RWPE1 (cell line): ENCODE measurements at regions not wholly inside any gene's neighbourhood (a gene's known extent, or its start where the extent isn't known, plus 50 kb on each side); places are given as distances from the start of the nearest gene placed in this dataset.
"Not testable (repeated sequence)": the region's sequence is repeated elsewhere in the genome, so short reads cannot be mapped to it uniquely, and the experiment has no call there.

Experiments used
- CTCF ChIA-PET: fragments of 350-600 bp; sonication (Branson Sonifier 250); formaldehyde crosslinking; extraction: SDS; loops from one replicate; lab custom pipeline; 2021; lab: Yijun Ruan, JAX
- POLR2A ChIA-PET: fragments of 400-600 bp; formaldehyde crosslinking; extraction: SDS; loops from one replicate; lab custom pipeline; 2020; ENCODE audit warnings: antibody characterized with exemption; ENCODE audit not compliant: low non-redundant PET; lab: Yijun Ruan, JAX
- DNase-seq: peaks from one replicate; pipeline ENCODE4 v3.0.0; 2012; ENCODE audit warnings: low spot score
- H3K27ac ChIP-seq: fragments of 450-650 bp; 2 replicates; pipeline ENCODE4 v1.5.1; 2017

- CTCF ChIA-PET, DNase-seq, POLR2A ChIA-PET, H3K27ac ChIP-seq: not testable (repeated sequence)
Measured at GRCh38 chr9:41075671-41076070, 52.8 kb downstream of the FOXD4L6 start.

- peak overlapping the region; percentile 42 for H3K27ac ChIP-seq
- CTCF ChIA-PET, POLR2A ChIA-PET: not testable (repeated sequence)
- peak; percentile 12 for DNase-seq
Measured at GRCh38 chr9:41074356-41074942, 54.0 kb downstream of the FOXD4L6 start.

GRCh38 chr9:41073471-41074243 lies 54.8 kb downstream of the FOXD4L6 start:
- POLR2A ChIA-PET, H3K27ac ChIP-seq, CTCF ChIA-PET, DNase-seq: not testable (repeated sequence)

GRCh38 chr9:41064125-41064795 lies 64.2 kb downstream of the FOXD4L6 start:
- H3K27ac ChIP-seq, DNase-seq, POLR2A ChIA-PET: not testable (repeated sequence)

GRCh38 chr9:41063243-41063642 lies 65.2 kb downstream of the FOXD4L6 start:
- DNase-seq, H3K27ac ChIP-seq, POLR2A ChIA-PET, CTCF ChIA-PET: not testable (repeated sequence)

More at GRCh38 chr9:41064125-41064795, 64.2 kb downstream of the FOXD4L6 start:
- CTCF ChIA-PET: not testable (repeated sequence)

- POLR2A ChIA-PET, CTCF ChIA-PET, H3K27ac ChIP-seq, DNase-seq: not testable (repeated sequence)
Measured at GRCh38 chr9:41059603-41060002, 68.9 kb downstream of the FOXD4L6 start.

GRCh38 chr9:41053666-41054363 lies 74.7 kb downstream of the FOXD4L6 start:
- POLR2A ChIA-PET, CTCF ChIA-PET, DNase-seq, H3K27ac ChIP-seq: not testable (repeated sequence)

- POLR2A ChIA-PET, CTCF ChIA-PET: not testable (repeated sequence)
Measured at GRCh38 chr9:41048672-41049071, 79.8 kb downstream of the FOXD4L6 start.

GRCh38 chr9:41047792-41048191 lies 80.7 kb downstream of the FOXD4L6 start:
- DNase-seq, CTCF ChIA-PET, H3K27ac ChIP-seq, POLR2A ChIA-PET: not testable (repeated sequence)

More at GRCh38 chr9:41048672-41049071, 79.8 kb downstream of the FOXD4L6 start:
- DNase-seq, H3K27ac ChIP-seq: not testable (repeated sequence)

GRCh38 chr9:41044930-41045329 lies 83.6 kb downstream of the FOXD4L6 start:
- H3K27ac ChIP-seq, POLR2A ChIA-PET, DNase-seq, CTCF ChIA-PET: not testable (repeated sequence)

- CTCF ChIA-PET, H3K27ac ChIP-seq, DNase-seq, POLR2A ChIA-PET: not testable (repeated sequence)
Measured at GRCh38 chr9:41043433-41043832, 85.0 kb downstream of the FOXD4L6 start.

- DNase-seq, POLR2A ChIA-PET, CTCF ChIA-PET, H3K27ac ChIP-seq: not testable (repeated sequence)
Measured at GRCh38 chr9:41042111-41042510, 86.4 kb downstream of the FOXD4L6 start.

GRCh38 chr9:41040705-41041342 lies 87.7 kb downstream of the FOXD4L6 start:
- DNase-seq, H3K27ac ChIP-seq, POLR2A ChIA-PET, CTCF ChIA-PET: not testable (repeated sequence)

- CTCF ChIA-PET, H3K27ac ChIP-seq, DNase-seq, POLR2A ChIA-PET: not testable (repeated sequence)
Measured at GRCh38 chr9:41035276-41035675, 93.2 kb downstream of the FOXD4L6 start.

GRCh38 chr9:41034699-41035197 lies 93.7 kb downstream of the FOXD4L6 start:
- DNase-seq: not testable (repeated sequence)

GRCh38 chr9:41033877-41034276 lies 94.6 kb downstream of the FOXD4L6 start:
- POLR2A ChIA-PET, CTCF ChIA-PET, H3K27ac ChIP-seq, DNase-seq: not testable (repeated sequence)

More at GRCh38 chr9:41034699-41035197, 93.7 kb downstream of the FOXD4L6 start:
- H3K27ac ChIP-seq, POLR2A ChIA-PET, CTCF ChIA-PET: not testable (repeated sequence)
